Central memory CD4-positive, alpha-beta T cell (primary cell): ENCODE measurements at regions not wholly inside any gene's neighbourhood (a gene's known extent, or its start where the extent isn't known, plus 50 kb on each side); places are given as distances from the start of the nearest gene placed in this dataset.
"Not testable (repeated sequence)": the region's sequence is repeated elsewhere in the genome, so short reads cannot be mapped to it uniquely, and the experiment has no call there.

ENCODE experiments used
- DNase-seq: peaks from one replicate; pipeline ENCODE4 v3.0.0; 2022

DNA sequence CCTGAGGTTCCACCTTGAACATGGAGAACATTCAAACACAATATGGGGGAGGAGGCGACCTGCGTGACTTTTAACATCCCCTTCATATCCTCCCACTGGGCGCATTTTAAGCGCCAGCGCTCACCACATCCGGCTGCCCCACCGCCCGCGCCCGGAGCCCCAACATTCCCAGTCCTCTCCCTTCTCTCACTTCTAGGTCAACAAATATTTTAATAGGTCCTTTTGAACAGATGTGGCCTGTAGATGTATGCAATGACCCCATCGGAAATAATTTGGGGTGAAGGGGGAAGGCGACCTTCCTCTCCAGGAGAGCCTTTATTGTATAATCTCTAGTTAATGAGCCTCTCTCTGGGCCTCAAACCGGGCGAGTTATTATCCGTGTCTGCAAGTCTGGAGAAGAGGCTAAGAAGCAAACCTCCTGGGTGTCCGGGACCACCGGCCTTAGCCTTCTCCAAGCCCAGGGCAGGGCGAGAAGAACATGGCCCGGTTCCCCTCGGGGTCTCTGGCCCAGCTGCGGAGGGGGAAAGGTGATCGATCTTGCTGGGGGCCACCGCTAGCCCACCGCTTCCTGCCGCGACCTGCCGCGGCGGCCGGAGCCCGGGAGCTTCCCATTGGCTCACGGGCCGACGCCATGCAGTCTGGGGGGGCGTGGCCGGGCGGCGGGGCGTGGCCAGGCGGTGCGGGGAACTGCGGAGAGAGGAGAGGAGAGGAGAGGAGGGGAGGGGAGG lies 83.2 kb upstream of the HMGA2 start:
- DNase-seq, result peak; percentile 26

DNA sequence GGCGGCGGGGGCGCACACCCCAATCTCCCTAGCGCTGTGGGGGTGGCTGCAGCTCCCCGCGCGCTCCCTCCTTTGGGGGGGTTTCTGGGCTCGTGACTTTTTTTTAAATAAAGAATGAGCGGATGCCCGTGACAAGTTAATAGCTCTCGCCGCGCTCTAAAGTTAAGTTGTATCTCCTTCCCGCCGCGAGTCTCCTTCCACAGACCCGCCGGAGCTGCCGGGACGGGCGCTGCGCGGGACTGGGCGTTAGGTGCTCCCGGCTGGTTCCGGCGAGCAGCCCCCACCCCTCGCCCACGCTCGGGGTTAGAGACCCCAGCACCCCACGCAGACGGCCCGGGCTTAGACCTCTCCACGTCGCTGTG lies 82.6 kb upstream of the HMGA2 start:
- DNase-seq, result no peak

DNA sequence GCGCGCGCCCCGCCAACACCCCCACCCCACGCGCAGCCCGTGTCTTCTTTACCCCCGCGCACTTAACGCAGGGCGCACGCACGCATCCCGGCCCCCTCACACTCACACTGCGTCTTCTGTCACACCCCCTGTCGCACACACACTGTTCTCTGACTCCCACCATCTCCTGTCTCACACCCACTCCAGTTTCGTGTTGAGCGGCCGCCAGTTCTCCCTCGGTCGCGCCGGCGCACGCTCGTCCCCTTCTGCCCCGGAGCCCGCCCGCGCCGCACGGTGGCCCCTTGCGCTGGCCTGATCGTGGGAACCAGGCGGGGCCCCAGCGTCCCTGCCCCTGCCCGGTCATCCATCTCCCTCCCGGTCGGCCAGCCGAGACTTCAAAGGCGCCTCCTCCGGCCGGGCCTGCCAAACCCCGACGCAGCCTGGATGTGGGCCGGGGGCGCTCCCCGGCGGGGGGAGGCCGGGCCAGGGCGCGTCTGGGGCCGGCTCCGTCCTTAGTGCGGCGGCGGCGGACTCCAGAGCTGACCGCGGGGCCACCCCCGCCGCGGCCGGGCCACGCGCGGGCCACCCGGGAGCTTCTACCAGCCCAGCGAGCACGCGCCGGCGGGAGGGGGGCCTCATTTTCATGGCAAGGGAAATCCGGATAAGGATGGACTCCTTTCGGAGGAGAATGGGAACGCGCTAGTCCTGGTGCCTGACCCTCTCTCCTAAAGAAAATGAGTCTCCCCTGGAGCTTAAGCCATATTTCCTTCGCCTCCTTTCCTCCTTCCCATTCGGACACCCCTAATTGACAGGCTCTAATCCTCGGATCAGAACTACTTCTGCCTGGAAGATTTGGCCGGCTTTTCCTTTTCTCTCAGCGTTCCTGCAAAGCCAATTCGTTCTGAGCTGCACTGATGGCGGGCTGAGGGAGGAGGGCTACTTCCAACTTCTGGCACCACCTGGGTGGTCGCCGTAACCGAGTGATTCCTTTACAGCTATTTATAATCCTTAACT lies 82.0 kb upstream of the HMGA2 start:
- DNase-seq, result no peak

DNA sequence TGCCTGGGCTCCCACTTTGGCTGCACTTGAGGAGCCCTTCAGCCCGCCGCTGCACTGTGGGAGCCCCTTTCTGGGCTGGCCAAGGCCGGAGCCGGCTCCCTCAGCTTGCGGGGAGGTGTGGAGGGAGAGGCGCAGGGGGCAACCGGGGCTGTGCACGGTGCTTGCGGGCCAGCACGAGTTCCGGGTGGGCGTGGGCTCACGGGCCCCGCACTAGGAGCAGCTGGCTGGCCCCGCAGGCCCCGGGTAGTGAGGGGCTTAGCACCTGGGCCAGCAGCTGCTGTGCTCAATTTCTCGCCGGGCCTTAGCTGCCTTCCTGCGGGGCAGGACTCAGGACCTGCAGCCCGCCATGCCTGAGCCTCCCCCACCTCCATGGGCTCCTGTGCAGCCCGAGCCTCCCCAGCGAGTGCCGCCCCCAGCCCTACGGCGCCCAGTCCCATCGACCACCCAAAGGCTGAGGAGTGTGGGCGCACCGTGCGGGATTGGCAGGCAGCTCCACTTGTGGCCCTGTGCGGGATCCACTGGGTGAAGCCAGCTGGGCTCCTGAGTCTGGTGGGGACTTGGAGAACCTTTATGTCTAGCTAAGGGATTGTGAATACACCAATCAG lies 79.9 kb upstream of the HMGA2 start:
- DNase-seq, result not testable (repeated sequence)

DNA sequence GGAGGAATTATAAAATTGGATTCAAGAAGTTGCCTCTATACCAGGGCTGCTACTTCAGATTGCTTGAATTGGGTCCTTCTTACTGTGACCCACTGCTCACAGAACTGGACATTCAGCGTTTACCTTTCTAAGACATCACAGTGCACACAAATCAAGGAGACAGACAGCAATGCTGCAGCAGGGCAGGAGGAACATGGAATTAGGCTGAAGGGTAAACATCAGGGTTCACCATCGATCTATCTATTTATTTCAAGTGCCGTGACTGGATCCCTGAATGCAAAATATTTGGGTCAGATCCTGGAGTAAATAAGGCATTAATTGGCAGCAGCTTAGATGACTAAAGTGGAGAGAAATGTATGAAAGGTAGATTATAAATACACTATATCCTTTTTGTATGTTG lies 76.9 kb upstream of the HMGA2 start:
- no peak for DNase-seq

DNA sequence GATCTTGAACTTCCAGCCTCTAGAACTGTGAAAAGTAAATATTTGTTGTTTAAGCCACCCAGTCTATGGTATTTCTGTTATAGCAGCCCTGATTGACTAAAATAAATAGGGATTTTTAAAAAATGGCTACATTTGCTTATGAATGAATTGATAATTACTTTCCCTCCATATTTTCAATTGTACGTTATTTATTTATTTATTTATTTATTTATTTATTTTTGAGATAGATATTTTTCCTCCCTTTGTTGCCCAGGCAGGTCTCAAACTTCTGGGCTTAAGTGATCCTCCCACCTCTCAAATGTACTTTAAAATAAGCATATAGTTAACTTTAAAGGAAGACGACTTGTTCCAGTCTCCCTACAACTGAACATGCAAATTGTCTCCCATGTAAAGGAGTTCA lies 76.0 kb upstream of the HMGA2 start:
- no peak for DNase-seq

DNA sequence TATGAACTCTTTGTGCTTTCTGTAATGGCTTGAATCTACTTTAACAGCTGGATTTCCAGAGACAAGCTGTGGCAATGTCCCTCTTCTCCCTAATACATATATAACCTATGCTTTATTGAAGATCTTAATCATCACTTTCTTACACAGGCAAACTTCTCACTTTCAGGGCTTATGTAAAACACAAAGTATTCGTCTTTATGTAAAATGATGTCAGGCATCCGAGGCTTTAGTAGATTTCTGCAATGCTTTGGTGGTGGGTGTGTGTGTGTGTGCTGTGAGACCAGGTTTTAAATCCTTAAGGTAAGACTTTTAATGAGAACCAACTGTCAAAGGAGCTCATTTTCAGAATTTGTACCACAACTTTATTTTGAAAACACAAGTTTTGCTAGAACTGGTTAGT lies 70.0 kb upstream of the HMGA2 start:
- no peak for DNase-seq

DNA sequence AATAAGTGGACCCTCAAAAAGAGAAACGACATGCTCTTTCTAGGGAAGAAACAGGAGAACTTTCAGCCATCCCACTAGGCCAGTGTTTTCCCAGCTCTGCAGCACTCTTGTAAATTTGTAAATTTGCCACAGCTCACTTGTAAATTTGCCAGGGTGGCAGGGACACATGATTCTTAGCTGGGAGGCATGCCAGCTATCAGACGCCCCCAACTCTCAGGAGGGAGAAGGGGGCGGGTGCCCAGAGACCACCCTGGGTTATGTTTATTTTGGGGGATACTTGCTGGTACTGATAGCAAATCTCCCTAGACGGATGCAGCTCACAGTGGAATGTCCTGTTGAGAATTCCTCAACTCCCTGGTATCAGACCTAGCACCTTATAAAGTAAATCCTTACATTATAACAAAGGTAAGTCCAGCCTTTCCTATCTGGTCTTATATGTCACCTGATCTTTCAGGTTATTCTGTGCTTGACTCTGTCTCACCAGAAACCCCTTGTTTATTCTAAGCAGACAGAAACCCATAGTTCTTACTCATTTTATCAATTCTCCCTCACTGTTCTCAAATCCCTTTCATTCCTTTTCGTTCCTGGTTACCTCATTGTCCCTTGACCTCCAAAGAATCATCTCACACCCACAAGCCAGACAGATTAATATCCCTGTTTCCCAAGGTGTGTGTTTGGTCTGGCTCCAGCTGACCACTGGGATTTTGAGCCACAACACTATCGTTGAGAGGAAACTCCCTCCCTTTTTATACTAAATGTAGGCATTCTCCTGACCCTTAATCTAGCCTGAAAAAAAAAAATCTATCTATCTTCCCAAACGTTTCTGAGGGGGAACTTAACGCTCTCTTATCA lies 69.3 kb upstream of the HMGA2 start:
- DNase-seq, result no peak

DNA sequence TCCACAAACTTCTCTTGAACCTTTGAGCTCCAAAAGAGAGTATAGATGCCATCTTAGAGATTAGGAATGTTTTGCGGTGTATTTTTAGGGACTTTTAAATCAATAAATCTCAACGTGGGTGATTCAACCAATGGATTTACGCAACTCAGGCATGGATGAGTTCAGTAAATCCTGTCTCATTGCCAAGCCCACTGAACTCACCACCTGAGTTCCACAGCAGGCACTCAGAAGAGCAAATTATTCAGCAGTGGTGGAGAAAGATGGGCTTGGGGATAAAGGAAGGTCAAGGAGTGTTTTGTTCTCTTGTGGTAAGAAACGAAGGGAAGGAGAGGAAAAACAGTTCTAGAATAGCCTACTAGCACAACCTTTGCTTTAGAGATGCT lies 68.7 kb upstream of the HMGA2 start:
- DNase-seq, result no peak

DNA sequence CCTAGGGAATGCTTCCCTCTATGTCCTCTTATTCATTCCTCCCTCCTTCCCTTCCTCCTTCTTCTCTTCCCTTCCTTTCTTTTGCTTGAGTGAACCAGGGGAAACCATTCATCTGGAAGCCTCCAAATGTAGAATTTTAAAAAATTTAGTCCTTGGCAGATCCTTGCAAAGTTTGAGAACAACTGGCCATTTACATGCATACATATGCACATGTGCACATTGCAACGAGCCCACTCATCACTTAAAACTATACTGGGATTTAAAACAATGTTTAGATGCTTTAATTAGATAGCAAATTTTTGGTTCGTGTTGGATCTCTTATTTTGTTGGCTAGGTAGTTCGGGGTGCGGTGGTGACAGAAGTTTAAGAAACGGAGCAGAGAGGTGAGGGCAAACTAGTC lies 68.0 kb upstream of the HMGA2 start:
- DNase-seq, result no peak

DNA sequence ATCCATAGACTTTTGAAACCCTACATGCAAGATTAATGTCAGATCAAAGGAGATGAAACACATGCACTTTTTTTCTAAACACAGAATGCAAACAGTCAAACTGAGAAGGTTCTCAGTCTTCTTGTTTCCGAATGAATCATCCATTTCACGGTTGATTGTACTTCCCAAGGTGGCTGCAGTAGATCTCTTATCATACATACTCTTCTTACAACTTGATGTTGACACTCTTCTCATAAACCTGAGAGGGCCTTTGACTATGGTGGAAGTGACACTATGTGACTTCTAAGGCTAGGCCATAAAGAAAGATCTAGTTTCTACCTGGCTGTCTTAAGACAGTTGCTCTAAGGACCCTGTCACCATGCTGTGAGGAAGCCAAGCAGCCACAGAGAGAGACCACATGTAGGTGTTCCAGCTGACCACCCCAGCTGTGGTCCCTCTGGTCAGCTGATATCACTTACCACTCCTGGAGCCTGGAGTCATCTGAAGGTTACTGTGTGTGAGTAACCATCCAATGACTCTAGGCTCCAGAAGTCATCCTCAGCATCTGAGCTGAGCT lies 67.2 kb upstream of the HMGA2 start:
- no peak for DNase-seq

DNA sequence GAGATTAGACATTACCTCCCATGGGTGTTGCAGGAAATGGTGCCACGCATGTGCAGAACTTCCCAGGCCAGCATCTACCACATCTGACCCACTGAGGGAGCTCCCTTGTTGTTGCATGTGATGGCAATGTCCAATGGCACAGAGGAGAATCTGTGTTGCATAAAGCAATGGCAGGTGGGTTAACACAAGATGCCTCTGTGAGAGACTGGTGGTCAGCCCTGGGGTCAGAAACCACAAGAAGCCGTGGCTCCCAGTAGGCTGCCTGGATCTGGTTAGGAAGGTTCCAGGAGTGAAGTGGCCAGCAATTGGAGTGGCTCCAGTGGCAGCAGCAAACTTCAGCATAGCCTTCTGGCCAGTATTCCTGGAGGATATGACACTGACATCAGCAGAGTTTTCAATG lies 65.9 kb upstream of the HMGA2 start:
- no peak for DNase-seq

DNA sequence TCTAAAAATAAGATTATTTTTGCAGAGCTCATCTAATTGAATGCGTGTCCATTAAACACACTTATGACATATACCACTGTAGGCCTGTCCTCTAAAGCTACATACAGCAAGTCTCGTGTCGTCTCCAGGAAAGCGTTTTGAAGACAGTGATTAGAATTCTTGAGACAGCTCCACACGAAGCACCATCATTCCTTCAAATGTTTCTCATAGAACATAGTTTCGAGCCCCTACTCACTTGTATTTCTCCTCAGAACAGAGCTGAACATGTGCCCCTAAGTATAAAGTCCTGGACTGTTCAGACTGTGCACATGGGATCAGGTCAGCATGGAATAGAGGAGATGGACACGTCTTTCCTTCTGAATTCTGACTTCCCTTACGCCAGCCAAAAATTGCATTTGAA lies 64.5 kb upstream of the HMGA2 start:
- DNase-seq, result no peak

DNA sequence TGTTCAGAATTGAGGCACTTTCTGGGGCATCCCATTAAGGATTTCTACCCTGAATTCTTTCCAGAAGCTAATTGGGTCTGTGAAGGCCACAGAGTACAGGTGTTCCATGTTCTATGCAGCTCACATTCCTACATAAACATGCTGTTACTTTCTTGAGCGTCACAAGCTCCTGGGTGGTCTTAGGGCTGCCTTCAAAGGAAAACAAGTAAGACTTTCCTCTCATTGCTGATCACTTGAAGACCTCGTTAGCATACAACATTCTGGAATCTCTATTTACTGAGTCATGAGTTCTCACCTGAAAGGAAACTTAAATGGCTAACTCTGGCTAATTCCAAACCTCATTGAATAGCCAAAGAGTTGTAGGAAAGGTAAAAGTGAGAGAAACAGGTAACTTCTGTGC lies 63.0 kb upstream of the HMGA2 start:
- DNase-seq, result no peak

DNA sequence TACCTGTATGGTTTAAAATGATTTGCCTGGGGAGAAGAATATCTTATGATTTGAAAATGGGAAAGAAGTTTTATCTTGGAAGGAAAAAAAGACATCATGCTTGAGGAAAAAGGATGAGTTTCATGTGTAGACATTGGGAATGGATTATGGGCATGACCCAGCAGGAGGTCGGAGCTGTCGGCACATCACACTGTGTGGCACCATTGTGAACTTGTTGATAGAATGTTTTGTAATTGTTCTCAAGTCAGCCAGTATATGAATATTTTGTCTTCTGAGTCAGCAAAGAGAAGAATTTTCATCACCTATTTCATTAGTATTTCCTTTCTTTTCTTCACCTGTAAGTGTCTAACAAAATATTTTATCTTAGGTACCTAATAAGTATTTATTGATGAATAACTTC lies 60.0 kb upstream of the HMGA2 start:
- DNase-seq, result no peak

DNA sequence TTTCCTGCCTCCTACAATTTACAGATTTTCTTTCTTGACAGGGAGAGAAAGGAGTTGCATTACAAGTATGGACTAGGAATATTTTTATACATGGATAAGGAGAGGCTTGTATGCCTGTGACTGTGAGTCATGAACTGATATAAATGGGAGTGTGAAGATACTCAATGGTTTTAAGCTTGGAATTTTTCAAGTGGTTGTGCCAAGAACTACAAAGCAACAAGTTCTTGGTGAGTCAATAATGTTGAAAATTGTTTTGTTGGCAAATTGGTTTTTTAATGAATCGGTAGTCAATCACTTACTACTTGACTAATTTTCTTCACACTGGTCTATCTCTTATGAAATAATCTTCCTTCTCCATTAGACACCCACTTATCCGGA lies 58.9 kb upstream of the HMGA2 start:
- no peak for DNase-seq

DNA sequence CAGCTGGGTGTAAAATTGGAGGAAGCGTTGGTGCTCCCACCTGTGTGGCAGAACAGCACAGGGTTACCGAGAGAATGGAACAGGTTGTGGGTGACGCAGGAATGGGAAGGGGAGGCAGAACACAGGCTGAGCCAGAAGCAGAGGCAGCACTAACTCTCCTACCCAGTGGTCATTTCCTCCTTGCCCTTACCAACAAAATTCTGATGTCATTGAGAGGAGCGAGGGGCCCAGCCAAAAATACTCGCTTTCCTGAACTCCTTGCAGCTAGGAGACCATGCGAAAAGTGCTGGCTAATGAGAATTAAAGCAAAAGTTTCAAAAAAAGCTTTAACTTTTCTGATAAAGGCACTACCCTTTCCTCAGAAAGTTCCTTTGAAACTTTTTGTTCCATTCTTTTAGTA lies 54.4 kb upstream of the HMGA2 start:
- no peak for DNase-seq
